Nephron (organoid): ENCODE measurements at regions not wholly inside any gene's neighbourhood (a gene's known extent, or its start where the extent isn't known, plus 50 kb on each side); places are given as distances from the start of the nearest gene placed in this dataset.

Experiments
- H3K27ac Mint-ChIP-seq, 3 experiments: 2 replicates each; pipeline ENCODE4 v1.8.0; 2020; ENCODE audit warnings: mixed read lengths in 3 of 3, mild to moderate bottlenecking in 2 of 3, moderate library complexity in 1 of 3
- H3K27me3 Mint-ChIP-seq: 2 replicates; pipeline ENCODE4 v1.8.0; 2021; ENCODE audit warnings: low read depth, mild to moderate bottlenecking, moderate library complexity, mixed read lengths
- H3K36me3 Mint-ChIP-seq: 2 replicates; pipeline ENCODE4 v1.8.0; 2020; ENCODE audit warnings: low read depth, mixed read lengths
- H3K4me1 Mint-ChIP-seq: 2 replicates; pipeline ENCODE4 v1.8.0; 2020; ENCODE audit warnings: mixed read lengths
- H3K4me3 Mint-ChIP-seq, 3 experiments: 2 replicates each; pipeline ENCODE4 v1.8.0; 2020; ENCODE audit warnings: mild to moderate bottlenecking in 3 of 3, mixed read lengths in 3 of 3, moderate library complexity in 2 of 3
- H3K9me3 Mint-ChIP-seq: 2 replicates; pipeline ENCODE4 v1.8.0; 2020; ENCODE audit warnings: mixed read lengths
- CTCF ChIP-seq, 3 experiments: fragments of 200-600 bp; sonication (generic); IDR thresholded peaks; one replicate each; pipeline ENCODE4 v1.5.0; 2021; ENCODE audit warnings: antibody characterized with exemption in 3 of 3; ENCODE audit not compliant: unreplicated experiment in 3 of 3

DNA sequence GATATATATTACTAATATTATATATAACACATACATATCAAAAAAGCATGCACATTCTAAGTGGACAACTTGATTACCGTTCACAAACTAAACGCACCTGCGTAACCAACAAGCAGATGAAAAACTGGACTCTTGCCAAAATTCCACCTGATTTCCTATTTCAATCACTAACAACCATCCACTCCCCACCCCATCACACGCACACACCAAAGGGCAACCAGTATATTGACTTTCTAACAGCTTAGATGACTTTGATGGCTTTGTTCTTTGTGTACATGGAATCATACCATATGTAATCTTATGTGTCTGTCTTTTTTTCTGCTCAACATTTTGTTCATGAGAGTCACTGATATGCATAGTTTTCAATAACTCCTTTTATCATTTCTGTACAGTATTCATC lies 496.8 kb upstream of the ARRDC4 start:
- no peaks in the 10 kb centered on the region for H3K36me3 Mint-ChIP-seq
- no peaks in the 10 kb centered on the region for H3K9me3 Mint-ChIP-seq
- peaks cover 4% of the 10 kb centered on the region for H3K27me3 Mint-ChIP-seq
- H3K27ac Mint-ChIP-seq: no peak overlapping the region
- no peak overlapping the region for H3K4me3 Mint-ChIP-seq
- TF ChIP-seq CTCF (IDR thresholded peaks at IDR 0.05; ENCODE audit: unreplicated experiment in 3 of 3): no peak
- H3K4me1 Mint-ChIP-seq: peaks cover 15% of the 10 kb centered on the region

GRCh38 chr15:97470417-97470816 lies 490.1 kb upstream of the ARRDC4 start:
- Mint-ChIP-seq H3K36me3 (no peaks in the 10 kb centered on the region), H3K4me1 (no peaks in the 10 kb centered on the region), H3K27ac (no peak overlapping the region), H3K9me3 (peaks cover 8% of the 10 kb centered on the region), H3K27me3 (peaks cover 4% of the 10 kb centered on the region), H3K4me3 (no peak overlapping the region)
- TF ChIP-seq CTCF (IDR thresholded peaks at IDR 0.05; ENCODE audit: unreplicated experiment in 3 of 3): no peak

GRCh38 chr15:97473627-97474026 lies 486.9 kb upstream of the ARRDC4 start:
- H3K27ac Mint-ChIP-seq: no peak overlapping the region
- no peaks in the 10 kb centered on the region for H3K4me1 Mint-ChIP-seq
- H3K9me3 Mint-ChIP-seq: peaks cover 11% of the 10 kb centered on the region
- H3K4me3 Mint-ChIP-seq: no peak overlapping the region
- H3K36me3 Mint-ChIP-seq: no peaks in the 10 kb centered on the region
- TF ChIP-seq CTCF (IDR thresholded peaks at IDR 0.05; ENCODE audit: unreplicated experiment in 3 of 3): no peak
- H3K27me3 Mint-ChIP-seq: no peaks in the 10 kb centered on the region

- no peaks in the 10 kb centered on the region for H3K4me1 Mint-ChIP-seq
- no peak for TF ChIP-seq CTCF (IDR thresholded peaks at IDR 0.05; ENCODE audit: unreplicated experiment in 3 of 3)
- no peaks in the 10 kb centered on the region for H3K36me3 Mint-ChIP-seq
- H3K9me3 Mint-ChIP-seq: peaks cover 12% of the 10 kb centered on the region
- H3K27me3 Mint-ChIP-seq: no peaks in the 10 kb centered on the region
- no peak overlapping the region for H3K4me3 Mint-ChIP-seq
- H3K27ac Mint-ChIP-seq: no peak overlapping the region
These were observed 480.5 kb upstream of the ARRDC4 start for GRCh38 chr15:97479957-97480356.

GRCh38 chr15:97482521-97482920 lies 478.0 kb upstream of the ARRDC4 start:
- no peaks in the 10 kb centered on the region for H3K27me3 Mint-ChIP-seq
- peaks cover 12% of the 10 kb centered on the region for H3K9me3 Mint-ChIP-seq
- H3K27ac Mint-ChIP-seq: no peak overlapping the region
- no peak overlapping the region for H3K4me3 Mint-ChIP-seq
- no peaks in the 10 kb centered on the region for H3K36me3 Mint-ChIP-seq
- TF ChIP-seq CTCF (IDR thresholded peaks at IDR 0.05; ENCODE audit: unreplicated experiment in 3 of 3): peak in 2 of 3 experiments; percentile 18 to 32
- no peaks in the 10 kb centered on the region for H3K4me1 Mint-ChIP-seq

GRCh38 chr15:97483232-97483631 lies 477.3 kb upstream of the ARRDC4 start:
- Mint-ChIP-seq H3K4me3 (no peak overlapping the region), H3K27me3 (no peaks in the 10 kb centered on the region), H3K27ac (no peak overlapping the region), H3K36me3 (no peaks in the 10 kb centered on the region), H3K9me3 (peaks cover 9% of the 10 kb centered on the region), H3K4me1 (no peaks in the 10 kb centered on the region)
- no peak for TF ChIP-seq CTCF (IDR thresholded peaks at IDR 0.05; ENCODE audit: unreplicated experiment in 3 of 3)
